ENCODE measurements at regions not wholly inside any gene's neighbourhood (a gene's known extent, or its start where the extent isn't known, plus 50 kb on each side); places are given as distances from the start of the nearest gene placed in this dataset.
"Not testable (repeated sequence)": the region's sequence is repeated elsewhere in the genome, so short reads cannot be mapped to it uniquely, and the experiment has no call there.

DNA sequence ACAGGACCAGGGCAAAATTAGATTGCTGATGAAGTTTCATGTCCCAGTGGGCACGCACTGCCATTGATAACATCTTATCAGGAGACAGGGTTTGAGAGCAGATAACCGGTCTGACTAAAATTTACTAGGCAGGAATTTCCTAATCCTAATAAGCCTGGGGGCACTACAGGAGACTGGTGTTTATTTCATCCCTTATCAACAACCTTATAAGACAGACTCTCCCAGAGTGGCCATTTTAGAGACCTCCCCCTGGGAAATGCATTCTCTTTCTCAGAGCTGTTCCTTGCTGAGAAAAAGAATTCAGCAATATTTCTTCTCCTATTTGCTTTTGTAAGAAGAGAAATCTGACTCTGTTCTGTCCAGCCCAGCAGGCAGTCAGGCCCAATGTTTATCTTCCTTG lies 423.4 kb upstream of the IMPG1 start:
- DNase-seq, result no peak
- H3K9me3 ChIP-seq, result no peaks in the 10 kb centered on the region

DNA sequence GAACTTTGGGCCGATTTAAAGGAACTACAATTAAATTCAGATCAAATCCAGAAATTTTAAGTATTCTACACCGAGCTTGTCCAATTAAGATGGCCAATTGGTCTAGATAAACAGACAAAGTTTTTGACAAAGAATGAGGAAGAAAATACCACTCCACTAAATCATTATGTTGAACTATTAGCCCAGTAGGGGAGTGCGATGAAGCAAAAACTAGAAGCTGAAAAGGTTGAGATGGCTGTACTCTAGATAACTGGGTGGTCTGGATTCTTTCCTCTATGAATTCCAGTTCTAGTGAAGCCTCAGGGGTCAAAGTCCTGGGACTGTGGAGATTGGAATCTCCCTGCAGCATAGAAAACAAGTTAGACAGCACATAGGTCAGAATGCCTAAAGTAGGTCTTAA lies 418.9 kb upstream of the IMPG1 start:
- intact Hi-C loops (cut with DNase I); H3K9me3 ChIP-seq; DNase-seq; H3K4me1 ChIP-seq (ENCODE audit: insufficient read depth); H3K4me3 ChIP-seq; H3K27me3 ChIP-seq; H3K36me3 ChIP-seq; H3K27ac ChIP-seq: not testable (repeated sequence)
- WGBS, 3 donors, result 30 to 75% (median 51%) methylated on average over 3 of the region's 3 CpGs

More for the DNA sequence above, 423.4 kb upstream of the IMPG1 start:
- H3K36me3 ChIP-seq, result no peaks in the 10 kb centered on the region
- no peak overlapping the region for H3K4me3 ChIP-seq
- H3K27me3 ChIP-seq, result no peaks in the 10 kb centered on the region
- intact Hi-C loops (cut with DNase I), result no loop called here
- 80 to 97% (median 82%) methylated on average over 2 of the region's 2 CpGs for WGBS, 3 donors
- H3K4me1 ChIP-seq (ENCODE audit: insufficient read depth), result no peaks in the 10 kb centered on the region
- H3K27ac ChIP-seq, result no peak overlapping the region
- TF ChIP-seq, protein P1, sequence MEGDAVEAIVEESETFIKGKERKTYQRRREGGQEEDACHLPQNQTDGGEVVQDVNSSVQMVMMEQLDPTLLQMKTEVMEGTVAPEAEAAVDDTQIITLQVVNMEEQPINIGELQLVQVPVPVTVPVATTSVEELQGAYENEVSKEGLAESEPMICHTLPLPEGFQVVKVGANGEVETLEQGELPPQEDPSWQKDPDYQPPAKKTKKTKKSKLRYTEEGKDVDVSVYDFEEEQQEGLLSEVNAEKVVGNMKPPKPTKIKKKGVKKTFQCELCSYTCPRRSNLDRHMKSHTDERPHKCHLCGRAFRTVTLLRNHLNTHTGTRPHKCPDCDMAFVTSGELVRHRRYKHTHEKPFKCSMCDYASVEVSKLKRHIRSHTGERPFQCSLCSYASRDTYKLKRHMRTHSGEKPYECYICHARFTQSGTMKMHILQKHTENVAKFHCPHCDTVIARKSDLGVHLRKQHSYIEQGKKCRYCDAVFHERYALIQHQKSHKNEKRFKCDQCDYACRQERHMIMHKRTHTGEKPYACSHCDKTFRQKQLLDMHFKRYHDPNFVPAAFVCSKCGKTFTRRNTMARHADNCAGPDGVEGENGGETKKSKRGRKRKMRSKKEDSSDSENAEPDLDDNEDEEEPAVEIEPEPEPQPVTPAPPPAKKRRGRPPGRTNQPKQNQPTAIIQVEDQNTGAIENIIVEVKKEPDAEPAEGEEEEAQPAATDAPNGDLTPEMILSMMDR (IDR thresholded peaks at IDR 0.05), result no peak
- TF ChIP-seq EP300 (IDR thresholded peaks at IDR 0.05), result no peak
- no peak for TF ChIP-seq POLR2A (IDR thresholded peaks at IDR 0.05)

DNA sequence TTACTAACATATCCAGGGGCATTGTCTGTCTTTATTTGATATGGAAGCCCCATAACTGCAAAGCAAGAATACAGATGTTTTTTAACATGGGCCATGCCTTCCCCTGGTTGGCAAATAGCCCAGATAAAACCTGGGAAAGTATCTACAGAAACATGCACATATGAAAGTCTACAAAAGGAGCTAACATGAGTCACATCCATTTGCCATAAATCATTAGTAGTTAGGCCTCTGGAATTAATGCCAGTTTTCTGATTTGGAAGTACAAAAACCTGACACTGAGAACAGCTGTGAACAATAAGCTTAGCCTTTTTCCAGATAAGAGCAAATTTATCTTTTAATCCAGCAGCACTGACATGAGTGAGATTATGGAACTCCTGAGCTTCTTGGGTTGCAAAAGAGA lies 418.0 kb upstream of the IMPG1 start:
- H3K4me1 ChIP-seq (ENCODE audit: insufficient read depth), result no peaks in the 10 kb centered on the region
- H3K36me3 ChIP-seq, result no peaks in the 10 kb centered on the region
- intact Hi-C loops (cut with DNase I), result no loop called here
- TF ChIP-seq EP300 (IDR thresholded peaks at IDR 0.05), result no peak
- TF ChIP-seq, protein P1 (IDR thresholded peaks at IDR 0.05), result no peak
- TF ChIP-seq POLR2A (IDR thresholded peaks at IDR 0.05), result no peak
- no peak overlapping the region for H3K27ac ChIP-seq
- H3K9me3 ChIP-seq, result no peaks in the 10 kb centered on the region
- no peak for DNase-seq
- no peaks in the 10 kb centered on the region for H3K27me3 ChIP-seq
- no peak overlapping the region for H3K4me3 ChIP-seq

DNA sequence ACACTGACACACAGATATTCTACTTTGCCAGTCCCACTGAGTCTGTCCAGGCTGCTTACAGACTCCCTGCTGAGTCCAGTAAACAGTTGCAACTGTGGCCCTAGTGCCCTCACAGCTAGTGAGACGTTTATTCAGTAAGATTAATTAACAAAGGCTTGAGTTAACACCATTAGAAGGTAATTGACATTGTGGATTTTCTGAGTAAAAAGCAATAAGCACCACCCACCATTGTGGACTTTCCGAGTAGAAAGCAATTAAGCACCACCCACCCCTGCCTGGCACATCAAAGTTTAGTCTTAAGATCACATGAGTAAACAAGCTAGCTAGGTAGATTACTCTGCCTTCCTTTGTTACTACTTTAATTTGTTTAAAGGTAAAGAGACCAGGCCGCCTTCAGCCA lies 408.6 kb upstream of the IMPG1 start:
- Histone ChIP-seq H3K27ac (no peak overlapping the region), H3K9me3 (no peaks in the 10 kb centered on the region), H3K36me3 (no peaks in the 10 kb centered on the region), H3K4me3 (no peak overlapping the region), H3K4me1 (ENCODE audit: insufficient read depth) (no peaks in the 10 kb centered on the region), H3K27me3 (no peaks in the 10 kb centered on the region)
- WGBS, 3 donors, result 43 to 47% (median 44%) methylated on average over 3 of the region's 3 CpGs
- no peak for DNase-seq
- intact Hi-C loops (cut with DNase I), result no loop called here
- TF ChIP-seq, protein P1 (IDR thresholded peaks at IDR 0.05), result no peak
- TF ChIP-seq EP300 (IDR thresholded peaks at IDR 0.05) (no peak), POLR2A (IDR thresholded peaks at IDR 0.05) (no peak)

DNA sequence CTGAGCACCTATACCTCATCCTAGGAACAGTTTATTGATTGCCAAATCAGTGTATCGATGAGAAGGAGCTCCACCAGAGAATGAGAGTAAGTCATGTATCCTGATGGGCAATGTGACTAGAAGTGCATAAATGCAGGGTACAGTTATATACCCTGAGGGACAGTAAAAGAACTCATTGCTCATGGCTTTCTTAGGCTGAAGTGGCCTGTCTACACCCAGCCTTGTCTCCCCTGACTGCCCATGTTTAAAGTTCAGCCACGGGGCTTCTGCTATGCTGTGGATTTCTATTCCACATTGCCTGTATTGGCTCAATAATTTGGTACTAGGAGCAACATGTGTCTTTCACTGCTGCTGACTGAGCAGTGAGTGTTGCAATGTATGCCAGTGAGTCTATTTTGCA lies 400.4 kb upstream of the IMPG1 start:
- Histone ChIP-seq H3K27me3 (no peaks in the 10 kb centered on the region), H3K4me1 (ENCODE audit: insufficient read depth) (no peaks in the 10 kb centered on the region), H3K36me3 (no peaks in the 10 kb centered on the region), H3K27ac (no peak overlapping the region), H3K4me3 (no peak overlapping the region), H3K9me3 (no peaks in the 10 kb centered on the region)
- no peak for DNase-seq
- intact Hi-C loops (cut with DNase I), result no loop called here
- whole genome bisulfite sequencing, 3 donors, result 74 to 91% (median 85%) methylated on average over 2 of the region's 2 CpGs
- TF ChIP-seq, protein P1 (IDR thresholded peaks at IDR 0.05), result no peak
- TF ChIP-seq POLR2A (IDR thresholded peaks at IDR 0.05) (no peak), EP300 (IDR thresholded peaks at IDR 0.05) (no peak)
